ENCODE measurements at regions not wholly inside any gene's neighbourhood (a gene's known extent, or its start where the extent isn't known, plus 50 kb on each side); places are given as distances from the start of the nearest gene placed in this dataset.

DNA sequence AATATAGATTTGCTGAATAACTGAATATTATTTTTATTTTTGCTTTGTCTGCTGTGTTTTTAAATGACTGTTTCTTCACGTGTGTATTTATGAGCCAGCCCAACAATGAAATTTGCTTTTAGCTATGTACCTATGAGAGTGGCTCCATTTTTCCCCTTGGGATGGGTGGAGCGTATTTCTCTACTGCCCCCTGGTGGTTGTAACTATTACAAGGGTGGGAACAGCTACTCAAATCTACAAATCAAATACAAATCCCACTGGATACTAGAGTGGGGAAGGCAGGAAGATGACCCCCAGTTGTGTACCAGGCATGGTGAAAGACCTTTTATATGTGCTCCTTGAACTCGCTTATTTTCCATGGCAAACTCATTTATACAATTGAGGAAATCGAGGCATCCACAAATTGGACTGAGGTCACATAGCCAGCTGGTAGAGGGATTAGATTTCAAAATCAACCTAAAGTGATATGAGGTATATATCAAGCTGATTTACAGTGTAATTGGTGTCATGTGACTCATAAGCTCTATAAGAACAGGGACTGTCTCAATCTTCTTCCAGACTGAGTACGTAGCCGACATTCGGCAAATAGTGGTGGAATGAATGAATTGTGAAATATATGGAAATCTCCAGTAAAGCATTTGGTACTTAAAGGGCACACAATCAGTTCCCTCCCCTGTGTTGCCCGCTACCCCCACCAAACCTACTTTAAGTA lies 69.5 kb upstream of the VEPH1 start:
- TF ChIP-seq POLR2A (IDR thresholded peaks at IDR 0.05) = no peak
- TF ChIP-seq POLR2AphosphoS5 (IDR thresholded peaks at IDR 0.05) = no peak
- TF ChIP-seq, protein P1, sequence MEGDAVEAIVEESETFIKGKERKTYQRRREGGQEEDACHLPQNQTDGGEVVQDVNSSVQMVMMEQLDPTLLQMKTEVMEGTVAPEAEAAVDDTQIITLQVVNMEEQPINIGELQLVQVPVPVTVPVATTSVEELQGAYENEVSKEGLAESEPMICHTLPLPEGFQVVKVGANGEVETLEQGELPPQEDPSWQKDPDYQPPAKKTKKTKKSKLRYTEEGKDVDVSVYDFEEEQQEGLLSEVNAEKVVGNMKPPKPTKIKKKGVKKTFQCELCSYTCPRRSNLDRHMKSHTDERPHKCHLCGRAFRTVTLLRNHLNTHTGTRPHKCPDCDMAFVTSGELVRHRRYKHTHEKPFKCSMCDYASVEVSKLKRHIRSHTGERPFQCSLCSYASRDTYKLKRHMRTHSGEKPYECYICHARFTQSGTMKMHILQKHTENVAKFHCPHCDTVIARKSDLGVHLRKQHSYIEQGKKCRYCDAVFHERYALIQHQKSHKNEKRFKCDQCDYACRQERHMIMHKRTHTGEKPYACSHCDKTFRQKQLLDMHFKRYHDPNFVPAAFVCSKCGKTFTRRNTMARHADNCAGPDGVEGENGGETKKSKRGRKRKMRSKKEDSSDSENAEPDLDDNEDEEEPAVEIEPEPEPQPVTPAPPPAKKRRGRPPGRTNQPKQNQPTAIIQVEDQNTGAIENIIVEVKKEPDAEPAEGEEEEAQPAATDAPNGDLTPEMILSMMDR (IDR thresholded peaks at IDR 0.05) = peak; percentile 44 to 81 (median 64)

All from prostate gland (tissue), 2 donors.